DND-41 (cell line): ENCODE measurements at regions not wholly inside any gene's neighbourhood (a gene's known extent, or its start where the extent isn't known, plus 50 kb on each side); places are given as distances from the start of the nearest gene placed in this dataset.

Source experiments
- ATAC-seq: fragments of 200-7000 bp; cut with Tn5 transposase; 3 replicates; pipeline ENCODE4 v1.9.1; 2021; ENCODE audit warnings: low read depth; ENCODE audit not compliant: insufficient read depth
- DNase-seq: peaks from one replicate; pipeline ENCODE4 v3.0.0-alpha.2; 2020
- H2AFZ ChIP-seq: 2 replicates; pipeline ENCODE4 v1.6.0; 2012; ENCODE audit warnings: low read depth, low read length
- H3K27ac ChIP-seq: 2 replicates; pipeline ENCODE4 v1.5.1; 2012; ENCODE audit warnings: low read length, inconsistent platforms
- H3K27me3 ChIP-seq: fragments of 200-600 bp; sonication (generic); 2 replicates; pipeline ENCODE4 v1.6.0; 2012; ENCODE audit warnings: low read length, mild to moderate bottlenecking, inconsistent platforms; ENCODE audit not compliant: insufficient read depth, poor library complexity
- H3K36me3 ChIP-seq: 2 replicates; pipeline ENCODE4 v1.5.1; 2012; ENCODE audit warnings: low read length, inconsistent platforms; ENCODE audit not compliant: insufficient read depth
- H3K4me1 ChIP-seq: 2 replicates; pipeline ENCODE4 v1.5.1; 2012; ENCODE audit warnings: mild to moderate bottlenecking, low read length; ENCODE audit not compliant: insufficient read depth
- H3K4me2 ChIP-seq: 2 replicates; pipeline ENCODE4 v1.6.0; 2012; ENCODE audit warnings: mild to moderate bottlenecking, moderate library complexity, low read length, inconsistent platforms; ENCODE audit not compliant: insufficient read depth
- H3K4me3 ChIP-seq, 2 experiments: fragments of 200-600 bp in 1 of 2; shearing (Covaris generic) in 1 of 2; 2 replicates each; pipeline ENCODE4 v1.5.1; 2012 to 2016; ENCODE audit warnings: inconsistent platforms in 2 of 2, low read length in 2 of 2, mild to moderate bottlenecking in 2 of 2, low read depth in 1 of 2, moderate library complexity in 1 of 2
- H3K79me2 ChIP-seq: 2 replicates; pipeline ENCODE4 v1.6.0; 2012; ENCODE audit warnings: low read length, inconsistent platforms; ENCODE audit not compliant: insufficient read depth
- H3K9ac ChIP-seq: 2 replicates; pipeline ENCODE4 v1.6.0; 2012; ENCODE audit warnings: low read depth, mild to moderate bottlenecking, inconsistent platforms, low read length, moderate library complexity
- H3K9me3 ChIP-seq: 2 replicates; pipeline ENCODE4 v1.5.1; 2012; ENCODE audit warnings: low read length, moderate library complexity, mild to moderate bottlenecking, inconsistent platforms; ENCODE audit not compliant: insufficient read depth, severe bottlenecking
- H4K20me1 ChIP-seq: 2 replicates; pipeline ENCODE4 v1.6.0; 2012; ENCODE audit warnings: low read length; ENCODE audit not compliant: insufficient read depth
- EZH2 ChIP-seq: IDR thresholded peaks from 3 replicates; pipeline ENCODE4 v1.6.1; 2012; ENCODE audit warnings: borderline replicate concordance, low read depth, mild to moderate bottlenecking, moderate library complexity, low read length, inconsistent platforms; ENCODE audit not compliant: severe bottlenecking
- TF ChIP-seq, protein P1 (sequence below): IDR thresholded peaks from 2 replicates; pipeline ENCODE4 v1.5.1; 2012; ENCODE audit warnings: borderline replicate concordance, low read length, moderate library complexity, mild to moderate bottlenecking; ENCODE audit not compliant: poor library complexity, severe bottlenecking; ENCODE audit errors: extremely low read depth

DNA sequence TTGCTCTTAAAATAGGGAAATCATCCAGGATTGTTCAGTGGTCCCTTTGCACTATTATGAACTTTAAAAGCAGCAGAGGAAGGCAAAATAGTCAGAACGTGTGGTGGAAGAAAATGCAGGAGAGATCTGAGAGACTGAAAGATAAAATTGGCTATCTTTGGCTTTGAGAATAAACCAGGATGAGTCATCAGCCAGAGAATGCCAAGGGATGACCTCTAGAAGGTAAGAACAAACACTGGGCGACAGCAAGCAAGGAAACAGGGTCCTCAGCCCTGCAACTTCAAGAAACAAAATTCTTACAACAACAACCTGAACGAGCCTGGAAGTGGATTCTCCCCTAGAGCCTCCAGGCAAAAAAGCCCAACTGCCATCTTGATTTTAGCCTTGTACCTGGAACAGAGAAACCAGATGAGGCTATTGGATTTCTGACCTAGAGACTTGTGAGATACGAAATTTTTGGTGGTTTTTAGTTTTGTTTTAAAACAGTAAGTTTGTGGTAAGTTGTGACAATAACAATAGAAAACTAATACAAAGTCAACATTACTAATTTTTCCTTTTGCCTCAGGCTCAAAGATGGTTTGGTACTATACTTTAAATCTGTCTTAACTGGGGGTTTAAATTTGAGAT lies 130.2 kb upstream of the CNTNAP2 start:
- no peaks in the 10 kb centered on the region for H4K20me1 ChIP-seq
- DNase-seq (no peak), ATAC-seq (no peak)
- no peaks in the 10 kb centered on the region for H3K79me2 ChIP-seq
- H3K9ac ChIP-seq: no peak overlapping the region
- H3K27ac ChIP-seq: no peak overlapping the region
- TF ChIP-seq, protein P1, sequence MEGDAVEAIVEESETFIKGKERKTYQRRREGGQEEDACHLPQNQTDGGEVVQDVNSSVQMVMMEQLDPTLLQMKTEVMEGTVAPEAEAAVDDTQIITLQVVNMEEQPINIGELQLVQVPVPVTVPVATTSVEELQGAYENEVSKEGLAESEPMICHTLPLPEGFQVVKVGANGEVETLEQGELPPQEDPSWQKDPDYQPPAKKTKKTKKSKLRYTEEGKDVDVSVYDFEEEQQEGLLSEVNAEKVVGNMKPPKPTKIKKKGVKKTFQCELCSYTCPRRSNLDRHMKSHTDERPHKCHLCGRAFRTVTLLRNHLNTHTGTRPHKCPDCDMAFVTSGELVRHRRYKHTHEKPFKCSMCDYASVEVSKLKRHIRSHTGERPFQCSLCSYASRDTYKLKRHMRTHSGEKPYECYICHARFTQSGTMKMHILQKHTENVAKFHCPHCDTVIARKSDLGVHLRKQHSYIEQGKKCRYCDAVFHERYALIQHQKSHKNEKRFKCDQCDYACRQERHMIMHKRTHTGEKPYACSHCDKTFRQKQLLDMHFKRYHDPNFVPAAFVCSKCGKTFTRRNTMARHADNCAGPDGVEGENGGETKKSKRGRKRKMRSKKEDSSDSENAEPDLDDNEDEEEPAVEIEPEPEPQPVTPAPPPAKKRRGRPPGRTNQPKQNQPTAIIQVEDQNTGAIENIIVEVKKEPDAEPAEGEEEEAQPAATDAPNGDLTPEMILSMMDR: no peak
- no peak for TF ChIP-seq EZH2
- H2AFZ ChIP-seq: no peak overlapping the region
- no peaks in the 10 kb centered on the region for H3K9me3 ChIP-seq
- H3K4me1 ChIP-seq: no peaks in the 10 kb centered on the region
- H3K36me3 ChIP-seq: no peaks in the 10 kb centered on the region
- no peaks in the 10 kb centered on the region for H3K27me3 ChIP-seq
- H3K4me3 ChIP-seq: no peak overlapping the region
- no peak overlapping the region for H3K4me2 ChIP-seq

GRCh38 chr7:145978769-145979168 lies 137.8 kb upstream of the CNTNAP2 start:
- Histone ChIP-seq H3K4me3 (no peak overlapping the region), H3K4me2 (no peak overlapping the region), H2AFZ (no peak overlapping the region), H3K27me3 (no peaks in the 10 kb centered on the region), H3K27ac (no peak overlapping the region), H3K9me3 (no peaks in the 10 kb centered on the region), H4K20me1 (no peaks in the 10 kb centered on the region), H3K4me1 (no peaks in the 10 kb centered on the region), H3K79me2 (no peaks in the 10 kb centered on the region), H3K36me3 (no peaks in the 10 kb centered on the region), H3K9ac (no peak overlapping the region)
- TF ChIP-seq EZH2: no peak
- TF ChIP-seq, protein P1: no peak
- DNase-seq: no peak
- ATAC-seq: no peak

GRCh38 chr7:145959981-145960380 lies 156.6 kb upstream of the CNTNAP2 start:
- Histone ChIP-seq H3K4me1 (no peaks in the 10 kb centered on the region), H3K27me3 (no peaks in the 10 kb centered on the region), H4K20me1 (no peaks in the 10 kb centered on the region), H3K4me3 (no peak overlapping the region), H3K79me2 (no peaks in the 10 kb centered on the region), H3K9ac (no peak overlapping the region), H3K36me3 (no peaks in the 10 kb centered on the region), H3K27ac (no peak overlapping the region), H2AFZ (no peak overlapping the region), H3K9me3 (peaks cover 2% of the 10 kb centered on the region), H3K4me2 (no peak overlapping the region)
- DNase-seq: no peak
- no peak for TF ChIP-seq EZH2
- TF ChIP-seq, protein P1: no peak
- no peak for ATAC-seq
